OCI-LY7 (cell line): ENCODE measurements at regions not wholly inside any gene's neighbourhood (a gene's known extent, or its start where the extent isn't known, plus 50 kb on each side); places are given as distances from the start of the nearest gene placed in this dataset.

Experiments used
- BruUV-seq: library from RNA; stranded (reverse); fragments of 400-500 nt; replicated peaks from 2 replicates; lab custom pipeline; 2021; lab: Mats Ljungman, UMichigan
- CTCF ChIA-PET: fragments of 300-600 bp; sonication (Branson Sonifier 250); formaldehyde crosslinking; loops from one replicate; lab custom pipeline; 2022; ENCODE audit warnings: antibody characterized with exemption; ENCODE audit not compliant: unreplicated experiment; lab: Charles Lee
- POLR2A ChIA-PET: fragments of 300-600 bp; sonication (Branson Sonifier 250); formaldehyde crosslinking; loops from one replicate; lab custom pipeline; 2022; ENCODE audit warnings: antibody characterized with exemption; lab: Charles Lee
- DNase-seq: peaks from one replicate; pipeline ENCODE4 v3.0.0-alpha.2; 2015; ENCODE audit warnings: low spot score
- H2AFZ ChIP-seq: fragments of 200-600 bp; sonication (generic), shearing (Covaris generic); 2 replicates; pipeline ENCODE4 v1.6.1; 2014; ENCODE audit warnings: mild to moderate bottlenecking, antibody characterized with exemption, low read length, moderate library complexity
- H3K27ac ChIP-seq: fragments of 200-600 bp; sonication (generic); 2 replicates; pipeline ENCODE4 v1.5.1; 2014; ENCODE audit warnings: mixed run types, low read depth, mild to moderate bottlenecking, moderate library complexity, low read length, inconsistent platforms; ENCODE audit not compliant: poor library complexity, severe bottlenecking
- H3K36me3 ChIP-seq: fragments of 200-600 bp; sonication (generic); 2 replicates; pipeline ENCODE4 v1.6.1; 2014; ENCODE audit warnings: mild to moderate bottlenecking, antibody characterized with exemption, low read length, moderate library complexity, mixed read lengths; ENCODE audit not compliant: insufficient read depth
- H3K4me1 ChIP-seq: fragments of 200-600 bp; sonication (generic); 2 replicates; pipeline ENCODE4 v1.5.1; 2014; ENCODE audit warnings: mild to moderate bottlenecking, low read length; ENCODE audit not compliant: insufficient read depth, poor library complexity, severe bottlenecking
- H3K4me2 ChIP-seq: fragments of 200-600 bp; sonication (generic); 2 replicates; pipeline ENCODE4 v1.6.1; 2014; ENCODE audit warnings: mild to moderate bottlenecking, low read length
- H3K4me3 ChIP-seq: fragments of 200-600 bp; sonication (generic); 2 replicates; pipeline ENCODE4 v1.5.1; 2014; ENCODE audit warnings: mild to moderate bottlenecking, low read depth, low read length; ENCODE audit not compliant: poor library complexity, severe bottlenecking
- H3K79me2 ChIP-seq: fragments of 200-600 bp; sonication (generic); 2 replicates; pipeline ENCODE4 v1.6.1; 2016; ENCODE audit warnings: low read depth, mild to moderate bottlenecking, low read length, moderate library complexity, mixed read lengths; ENCODE audit not compliant: insufficient read depth
- H3K9me2 ChIP-seq: fragments of 200-600 bp; sonication (generic); 2 replicates; pipeline ENCODE4 v1.6.1; 2016; ENCODE audit warnings: mild to moderate bottlenecking, low read length, mixed read lengths; ENCODE audit not compliant: insufficient read depth
- H3K9me3 ChIP-seq: fragments of 200-600 bp; sonication (generic); 2 replicates; pipeline ENCODE4 v1.6.1; 2014; ENCODE audit warnings: mild to moderate bottlenecking, mixed run types, low read length, mixed read lengths
- H4K20me1 ChIP-seq: fragments of 200-600 bp; sonication (generic); 2 replicates; pipeline ENCODE4 v1.6.1; 2014; ENCODE audit warnings: mild to moderate bottlenecking, antibody characterized with exemption, low read length, moderate library complexity, mixed read lengths; ENCODE audit not compliant: insufficient read depth
- EZH2phosphoT487 ChIP-seq: fragments of 200-600 bp; sonication (generic); IDR thresholded peaks from 2 replicates; pipeline ENCODE4 v1.6.1; 2018; ENCODE audit warnings: low read depth, borderline replicate concordance, mild to moderate bottlenecking, mixed run types, antibody characterized with exemption, low read length, moderate library complexity, mixed read lengths
- intact Hi-C: fragments of 100-400 bp; cut with micrococcal nuclease; formaldehyde crosslinking; loops from one replicate; pipeline ENCODE4 v1.10.0; 2022; ENCODE audit not compliant: unreplicated experiment
- TF ChIP-seq, protein P1 (sequence below): fragments of 200-600 bp; sonication (generic); conservative IDR thresholded peaks from 2 replicates; pipeline ENCODE4 v1.5.1; 2014; ENCODE audit warnings: mild to moderate bottlenecking, antibody characterized with exemption, low read length, moderate library complexity, mixed read lengths

DNA sequence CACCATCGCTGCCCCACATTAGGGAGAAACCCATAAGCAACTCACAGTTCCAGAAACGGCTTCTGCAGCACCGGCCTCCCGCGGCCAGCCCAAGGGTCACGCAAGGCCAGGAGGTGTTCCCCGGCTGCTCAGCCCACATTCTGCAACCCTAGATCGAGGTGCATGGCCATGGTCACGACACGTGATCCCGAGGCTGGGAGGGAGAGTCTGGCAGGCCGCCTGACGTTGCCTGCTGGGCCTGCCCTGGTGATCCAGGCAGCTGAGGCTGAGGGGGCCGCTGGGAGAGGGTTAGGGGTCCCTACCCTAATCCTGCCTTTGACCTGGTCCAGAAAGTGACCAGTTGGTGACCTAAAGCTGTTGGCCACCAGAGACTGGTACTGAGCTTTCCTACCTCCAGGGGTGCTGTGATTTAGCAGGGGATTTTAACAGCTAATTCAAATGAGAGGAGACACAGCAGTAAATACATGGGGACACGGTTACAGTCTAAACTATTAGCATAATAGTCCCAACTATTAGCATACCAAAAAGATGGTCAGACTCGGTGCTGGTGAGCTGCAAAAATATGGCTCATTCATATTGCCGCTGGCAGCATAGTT lies 97.4 kb upstream of the CIBAR2 start:
- no peaks in the 10 kb centered on the region for H3K9me3 ChIP-seq
- H3K79me2 ChIP-seq: no peaks in the 10 kb centered on the region
- no peaks in the 10 kb centered on the region for H3K4me1 ChIP-seq
- H3K27ac ChIP-seq: no peak overlapping the region
- intact Hi-C loops: no loop called here
- H3K9me2 ChIP-seq: no peaks in the 10 kb centered on the region
- H3K4me3 ChIP-seq: no peak overlapping the region
- no peak overlapping the region for H2AFZ ChIP-seq
- ChIA-PET CTCF (no interaction called here), POLR2A (no interaction called here)
- TF ChIP-seq, protein P1, sequence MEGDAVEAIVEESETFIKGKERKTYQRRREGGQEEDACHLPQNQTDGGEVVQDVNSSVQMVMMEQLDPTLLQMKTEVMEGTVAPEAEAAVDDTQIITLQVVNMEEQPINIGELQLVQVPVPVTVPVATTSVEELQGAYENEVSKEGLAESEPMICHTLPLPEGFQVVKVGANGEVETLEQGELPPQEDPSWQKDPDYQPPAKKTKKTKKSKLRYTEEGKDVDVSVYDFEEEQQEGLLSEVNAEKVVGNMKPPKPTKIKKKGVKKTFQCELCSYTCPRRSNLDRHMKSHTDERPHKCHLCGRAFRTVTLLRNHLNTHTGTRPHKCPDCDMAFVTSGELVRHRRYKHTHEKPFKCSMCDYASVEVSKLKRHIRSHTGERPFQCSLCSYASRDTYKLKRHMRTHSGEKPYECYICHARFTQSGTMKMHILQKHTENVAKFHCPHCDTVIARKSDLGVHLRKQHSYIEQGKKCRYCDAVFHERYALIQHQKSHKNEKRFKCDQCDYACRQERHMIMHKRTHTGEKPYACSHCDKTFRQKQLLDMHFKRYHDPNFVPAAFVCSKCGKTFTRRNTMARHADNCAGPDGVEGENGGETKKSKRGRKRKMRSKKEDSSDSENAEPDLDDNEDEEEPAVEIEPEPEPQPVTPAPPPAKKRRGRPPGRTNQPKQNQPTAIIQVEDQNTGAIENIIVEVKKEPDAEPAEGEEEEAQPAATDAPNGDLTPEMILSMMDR: no peak
- no peak for TF ChIP-seq EZH2phosphoT487
- H3K36me3 ChIP-seq: no peaks in the 10 kb centered on the region
- no peak for DNase-seq
- no TSS peak for BruUV-seq
- no peak overlapping the region for H3K4me2 ChIP-seq
- no peaks in the 10 kb centered on the region for H4K20me1 ChIP-seq

DNA sequence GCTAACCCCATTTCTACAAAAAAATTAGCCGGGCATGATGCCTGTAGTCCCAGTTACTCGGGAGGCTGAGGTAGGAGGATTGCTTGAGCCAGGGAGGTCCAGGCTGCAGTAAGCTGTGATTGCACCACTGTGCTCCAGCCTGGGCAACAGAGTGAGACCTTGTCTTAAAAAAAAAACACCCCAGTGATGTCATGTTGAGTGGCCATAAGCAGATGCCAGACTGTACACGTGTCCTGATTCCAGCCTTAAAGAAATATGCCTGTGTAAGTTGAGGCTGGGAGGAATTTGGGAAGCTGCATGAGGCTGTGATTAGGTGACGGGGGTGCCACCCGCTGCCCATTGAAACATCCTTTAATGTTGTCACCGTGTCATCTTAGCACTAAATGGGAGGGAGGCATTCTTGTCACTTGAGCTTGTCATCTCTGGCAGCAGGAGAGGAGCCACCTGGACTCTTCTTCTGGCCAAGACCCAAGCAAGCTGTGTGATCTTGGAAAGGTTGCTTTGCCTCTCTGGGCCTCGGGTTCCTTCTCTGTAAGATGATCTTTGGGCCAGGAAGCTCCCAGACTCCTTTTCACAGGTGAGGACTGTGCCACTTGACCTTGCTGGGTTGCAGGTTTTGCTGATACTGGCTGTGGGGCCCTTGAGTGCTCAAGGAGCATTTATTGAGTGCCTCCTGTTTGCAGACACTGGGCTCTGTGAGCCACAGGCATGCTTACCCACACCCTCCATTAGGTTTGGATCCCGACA lies 98.3 kb upstream of the CIBAR2 start:
- Histone ChIP-seq H3K9me3 (no peaks in the 10 kb centered on the region), H3K4me2 (no peak overlapping the region), H3K27ac (no peak overlapping the region), H3K79me2 (no peaks in the 10 kb centered on the region), H2AFZ (no peak overlapping the region), H4K20me1 (no peaks in the 10 kb centered on the region), H3K9me2 (no peaks in the 10 kb centered on the region), H3K36me3 (no peaks in the 10 kb centered on the region), H3K4me1 (no peaks in the 10 kb centered on the region), H3K4me3 (no peak overlapping the region)
- TF ChIP-seq, protein P1: no peak
- no peak for TF ChIP-seq EZH2phosphoT487
- no peak for DNase-seq
- ChIA-PET POLR2A (no interaction called here), CTCF (no interaction called here)
- BruUV-seq: no TSS peak
- intact Hi-C loops: no loop called here

DNA sequence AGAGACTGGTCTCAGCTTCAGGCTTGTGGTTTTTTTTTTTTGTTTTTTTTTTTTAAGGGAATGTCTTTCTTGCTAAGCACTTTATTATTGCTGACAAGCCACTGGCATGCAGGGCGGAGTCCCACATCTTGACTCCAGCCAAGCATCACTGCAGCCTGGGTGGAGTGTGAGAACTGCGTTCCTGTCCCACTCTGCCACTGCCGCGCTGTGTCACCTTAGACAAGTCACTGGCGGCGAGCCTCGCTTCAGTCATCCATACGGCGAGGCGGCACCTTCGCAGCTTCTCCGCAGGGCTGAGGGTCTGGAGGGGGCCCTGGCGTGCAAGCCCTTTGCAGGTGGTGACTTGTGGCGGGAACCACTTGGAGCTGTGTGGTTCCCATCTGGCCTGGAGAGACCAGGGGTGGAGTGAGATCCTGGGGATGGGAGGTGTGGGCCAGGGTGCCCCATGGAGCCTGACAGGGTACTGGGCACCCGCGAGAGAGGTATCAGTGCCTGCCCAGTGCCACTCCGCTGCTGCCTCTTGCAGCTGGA lies 99.1 kb upstream of the CIBAR2 start:
- Histone ChIP-seq H3K79me2 (no peaks in the 10 kb centered on the region), H3K9me3 (no peaks in the 10 kb centered on the region), H3K36me3 (no peaks in the 10 kb centered on the region), H2AFZ (no peak overlapping the region), H3K4me3 (no peak overlapping the region), H4K20me1 (no peaks in the 10 kb centered on the region), H3K4me2 (no peak overlapping the region), H3K27ac (no peak overlapping the region), H3K9me2 (no peaks in the 10 kb centered on the region), H3K4me1 (no peaks in the 10 kb centered on the region)
- DNase-seq: no peak
- ChIA-PET CTCF (no interaction called here), POLR2A (no interaction called here)
- TF ChIP-seq EZH2phosphoT487: no peak
- TF ChIP-seq, protein P1: no peak
- BruUV-seq: no TSS peak
- intact Hi-C loops: no loop called here
